ENCODE measurements at regions not wholly inside any gene's neighbourhood (a gene's known extent, or its start where the extent isn't known, plus 50 kb on each side); places are given as distances from the start of the nearest gene placed in this dataset.

GRCh38 chr13:73142071-73142470 lies 83.3 kb downstream of the KLF5 start:
- no peaks in the 10 kb centered on the region for H3K9me3 ChIP-seq (ENCODE audit: control insufficient read depth, insufficient read depth, low read length)
- H2BK5ac ChIP-seq (ENCODE audit: low read depth, low read length, poor library complexity, severe bottlenecking): no peak overlapping the region
- no TSS peak for BruUV-seq (replicated peaks)
- dilution Hi-C loops (cut with HindIII; ENCODE audit: low sequenced_read_pairs, unreplicated experiment): no loop called here
- H3K14ac ChIP-seq (replicated peaks; ENCODE audit: low read depth, low read length): no peak overlapping the region; the same call in 1 of the 2 replicates
- no peaks in the 10 kb centered on the region for H3K79me1 ChIP-seq (ENCODE audit: low read depth in 1 of 2, low read length in 2 of 2)
- peak overlapping the region; percentile 19 for H2AFZ ChIP-seq (replicated peaks; ENCODE audit: low read length, poor library complexity)
- DNase-seq (no peak), ATAC-seq (ENCODE audit: low read depth) (no peak)
- in situ Hi-C loops (cut with MboI; ENCODE audit: low sequenced_read_pairs): no loop called here
- H3K18ac ChIP-seq (ENCODE audit: low read depth, low read length): no peak overlapping the region; the same call in 1 of the 2 replicates
- H4K20me1 ChIP-seq (ENCODE audit: insufficient read depth, low read length): no peaks in the 10 kb centered on the region
- H3K27ac ChIP-seq (ENCODE audit: insufficient read depth, low read length): no peak overlapping the region
- peak overlapping the region; percentile 7; the same call in 1 of the 2 replicates for H4K91ac ChIP-seq (ENCODE audit: insufficient read depth, low read depth, low read length)
- ChIA-PET POLR2A (ENCODE audit: unreplicated experiment) (no interaction called here), CTCF (no interaction called here)
- H3K9me1 ChIP-seq (ENCODE audit: insufficient read depth, low read length): peaks cover 13% of the 10 kb centered on the region
- H3K4ac ChIP-seq (ENCODE audit: low read depth, low read length): no peak overlapping the region
- no peak overlapping the region for H2AK9ac ChIP-seq (replicated peaks; ENCODE audit: low read depth, low read length, poor library complexity)
- H3K4me1 ChIP-seq (ENCODE audit: control insufficient read depth, insufficient read depth, low read length): peaks cover 12% of the 10 kb centered on the region
- H3K27me3 ChIP-seq (ENCODE audit: control insufficient read depth, insufficient read depth, low read length): no peaks in the 10 kb centered on the region
- 29% methylated on average over 4 of the region's 5 CpGs; no CpG with 5 or more reads in 1 of the 2 experiments for WGBS, 2 experiments (ENCODE audit: extremely low coverage in 2 of 2, insufficient read length in 1 of 2)
- H3K56ac ChIP-seq (ENCODE audit: extremely low read depth, insufficient read depth, low read length): no peak overlapping the region
- no peak overlapping the region for H3K9ac ChIP-seq (ENCODE audit: low read depth, low read length)
- peak overlapping the region in 1 of 2 experiments; percentile 54; a peak in 2 of 4 replicates for H4K8ac ChIP-seq (ENCODE audit: low read depth in 2 of 2, low read length in 2 of 2)
- H3K23ac ChIP-seq (ENCODE audit: low read depth, low read length): no peak overlapping the region
- H2AK5ac ChIP-seq (ENCODE audit: low read depth, low read length): 0 out of 2 replicates have a peak overlapping the region, but pooled peaks have one; percentile 38
- H2BK120ac ChIP-seq (ENCODE audit: low read depth, low read length): peak overlapping the region; percentile 78
- H4K5ac ChIP-seq (ENCODE audit: low read depth, low read length): no peak overlapping the region
- intact Hi-C loops (cut with micrococcal nuclease): no loop called here
- TF ChIP-seq MAZ (IDR thresholded peaks at IDR 0.05; ENCODE audit: borderline replicate concordance, low read depth, low read length): no peak
- TF ChIP-seq NFE2L2 (IDR thresholded peaks at IDR 0.05; ENCODE audit: low read depth, low read length): no peak
- no peak for TF ChIP-seq FOS (IDR thresholded peaks at IDR 0.05; ENCODE audit: low read depth, low read length)
- no peak for TF ChIP-seq BHLHE40 (IDR thresholded peaks at IDR 0.05; ENCODE audit: low read depth, low read length)
- no peak for TF ChIP-seq POLR2A (IDR thresholded peaks at IDR 0.05; ENCODE audit: low read depth, low read length)
- no peak for TF ChIP-seq SMC3 (IDR thresholded peaks at IDR 0.05; ENCODE audit: low read depth, low read length)
- no peak for TF ChIP-seq USF2 (IDR thresholded peaks at IDR 0.05; ENCODE audit: low read depth, low read length)
- TF ChIP-seq CTCF (conservative IDR thresholded peaks at IDR 0.05; ENCODE audit: low read depth, low read length): no peak
- TF ChIP-seq RFX5 (IDR thresholded peaks at IDR 0.05; ENCODE audit: low read depth, low read length): no peak
- TF ChIP-seq RCOR1 (IDR thresholded peaks at IDR 0.05; ENCODE audit: insufficient replicate concordance, low read length): no peak
- TF ChIP-seq MAFK (IDR thresholded peaks at IDR 0.05; ENCODE audit: low read depth, low read length): no peak
- TF ChIP-seq CHD1 (IDR thresholded peaks at IDR 0.05; ENCODE audit: low read depth, low read length): no peak
- peak overlapping the region; percentile 27; the same call in 1 of the 2 replicates for H2BK20ac ChIP-seq (ENCODE audit: low read depth, low read length)
- no peak overlapping the region for H3K4me3 ChIP-seq (ENCODE audit: insufficient read depth, low read depth, low read length)
- peak overlapping the region; percentile 84 for H3K4me2 ChIP-seq (ENCODE audit: low read depth, low read length)
- no peaks in the 10 kb centered on the region for H3K36me3 ChIP-seq (ENCODE audit: control insufficient read depth, insufficient read depth, low read length)
- H2BK15ac ChIP-seq (ENCODE audit: low read depth, low read length): peak overlapping the region; percentile 39; the same call in 1 of the 3 replicates
